Osteocyte (in vitro differentiated cells): ENCODE measurements at regions not wholly inside any gene's neighbourhood (a gene's known extent, or its start where the extent isn't known, plus 50 kb on each side); places are given as distances from the start of the nearest gene placed in this dataset.

Experiments used
- DNase-seq: peaks from one replicate; pipeline ENCODE4 v3.0.0; 2021; ENCODE audit warnings: mixed read lengths; ENCODE audit not compliant: unreplicated experiment; ENCODE audit errors: extremely low spot score
- H3K27ac Mint-ChIP-seq: one replicate; pipeline ENCODE4 v1.8.0; 2021; ENCODE audit warnings: mild to moderate bottlenecking, mixed read lengths; ENCODE audit not compliant: unreplicated experiment
- H3K27me3 Mint-ChIP-seq: one replicate; pipeline ENCODE4 v1.8.0; 2021; ENCODE audit warnings: mixed read lengths; ENCODE audit not compliant: unreplicated experiment
- H3K36me3 Mint-ChIP-seq: one replicate; pipeline ENCODE4 v1.8.0; 2021; ENCODE audit warnings: mixed read lengths; ENCODE audit not compliant: unreplicated experiment
- H3K4me1 Mint-ChIP-seq: one replicate; pipeline ENCODE4 v1.8.0; 2021; ENCODE audit warnings: mixed read lengths; ENCODE audit not compliant: unreplicated experiment
- H3K4me3 Mint-ChIP-seq: one replicate; pipeline ENCODE4 v1.8.0; 2021; ENCODE audit warnings: mild to moderate bottlenecking, moderate library complexity, mixed read lengths; ENCODE audit not compliant: unreplicated experiment
- H3K9me3 Mint-ChIP-seq: one replicate; pipeline ENCODE4 v1.8.0; 2021; ENCODE audit warnings: mixed read lengths; ENCODE audit not compliant: unreplicated experiment
- CTCF ChIP-seq: fragments of 200-600 bp; sonication (generic); IDR thresholded peaks from 2 replicates; pipeline ENCODE4 v1.5.0; 2021; ENCODE audit warnings: antibody characterized with exemption, mild to moderate bottlenecking, moderate library complexity

DNA sequence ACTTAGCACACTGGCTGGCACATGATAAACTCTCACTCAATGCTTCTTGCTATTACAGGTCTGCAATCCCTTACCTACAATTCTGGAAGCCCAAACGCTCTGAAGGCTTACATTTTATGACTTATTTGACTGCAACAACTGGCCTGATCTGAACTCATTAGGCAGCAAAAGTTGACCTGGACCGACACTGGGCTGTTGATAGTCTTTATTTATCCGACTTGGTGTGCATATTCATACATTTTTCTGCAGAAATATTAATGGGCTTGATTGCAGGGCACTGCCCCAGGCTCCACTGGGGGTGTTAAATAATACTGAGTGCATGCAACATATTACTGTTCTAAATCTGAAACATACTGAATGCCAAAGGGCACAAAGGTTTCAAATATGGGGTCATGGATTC is 1076.7 kb downstream of the BCL11B start:
- H3K4me3 Mint-ChIP-seq: no peak overlapping the region
- H3K36me3 Mint-ChIP-seq: no peaks in the 10 kb centered on the region
- H3K9me3 Mint-ChIP-seq: peaks cover 58% of the 10 kb centered on the region
- no peak for TF ChIP-seq CTCF
- H3K27ac Mint-ChIP-seq: no peak overlapping the region
- no peaks in the 10 kb centered on the region for H3K4me1 Mint-ChIP-seq
- no peak for DNase-seq
- H3K27me3 Mint-ChIP-seq: no peaks in the 10 kb centered on the region

- Mint-ChIP-seq H3K36me3 (no peaks in the 10 kb centered on the region), H3K9me3 (peaks cover 47% of the 10 kb centered on the region), H3K4me1 (no peaks in the 10 kb centered on the region), H3K27me3 (no peaks in the 10 kb centered on the region), H3K27ac (no peak overlapping the region), H3K4me3 (no peak overlapping the region)
- no peak for DNase-seq
- no peak for TF ChIP-seq CTCF
Measured at GRCh38 chr14:98197933-98198332, 1074.1 kb downstream of the BCL11B start.

DNA sequence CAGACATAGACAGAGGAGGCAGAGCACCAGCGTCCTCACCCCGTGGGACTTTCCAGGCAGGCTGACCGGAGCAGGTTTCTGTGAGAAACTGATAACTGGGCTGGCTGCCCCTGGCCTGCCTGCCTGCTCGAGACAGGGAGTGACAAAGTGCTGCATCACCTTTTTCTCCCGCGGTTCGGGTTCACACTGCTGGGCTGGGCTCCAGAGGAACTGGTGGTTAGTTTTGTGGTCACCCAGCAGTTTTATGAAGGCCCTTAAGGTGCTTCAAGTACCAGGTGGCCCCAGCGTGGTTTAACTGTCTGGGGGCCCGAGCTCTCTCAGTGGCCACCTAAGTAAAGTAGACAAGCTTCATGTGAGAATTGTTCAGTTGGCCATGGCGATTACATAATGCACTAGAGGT is 1073.6 kb downstream of the BCL11B start:
- peaks cover 45% of the 10 kb centered on the region for H3K9me3 Mint-ChIP-seq

GRCh38 chr14:98200601-98201000 is 1071.4 kb downstream of the BCL11B start:
- peaks cover 47% of the 10 kb centered on the region for H3K9me3 Mint-ChIP-seq
- H3K36me3 Mint-ChIP-seq: no peaks in the 10 kb centered on the region
- H3K4me1 Mint-ChIP-seq: no peaks in the 10 kb centered on the region
- TF ChIP-seq CTCF: no peak
- no peak for DNase-seq
- no peak overlapping the region for H3K4me3 Mint-ChIP-seq
- H3K27ac Mint-ChIP-seq: no peak overlapping the region
- no peaks in the 10 kb centered on the region for H3K27me3 Mint-ChIP-seq

More for the DNA sequence above, 1073.6 kb downstream of the BCL11B start:
- no peaks in the 10 kb centered on the region for H3K4me1 Mint-ChIP-seq
- H3K27ac Mint-ChIP-seq: no peak overlapping the region
- no peak overlapping the region for H3K4me3 Mint-ChIP-seq
- no peaks in the 10 kb centered on the region for H3K36me3 Mint-ChIP-seq
- no peak for DNase-seq
- no peaks in the 10 kb centered on the region for H3K27me3 Mint-ChIP-seq
- TF ChIP-seq CTCF: no peak

- Mint-ChIP-seq H3K9me3 (peaks cover 47% of the 10 kb centered on the region), H3K36me3 (no peaks in the 10 kb centered on the region), H3K4me1 (no peaks in the 10 kb centered on the region), H3K27me3 (no peaks in the 10 kb centered on the region), H3K4me3 (no peak overlapping the region), H3K27ac (no peak overlapping the region)
- no peak for DNase-seq
- no peak for TF ChIP-seq CTCF
Measured at GRCh38 chr14:98203421-98203820, 1068.6 kb downstream of the BCL11B start.
